A673 (cell line): ENCODE measurements at regions not wholly inside any gene's neighbourhood (a gene's known extent, or its start where the extent isn't known, plus 50 kb on each side); places are given as distances from the start of the nearest gene placed in this dataset.
"Not testable (repeated sequence)": the region's sequence is repeated elsewhere in the genome, so short reads cannot be mapped to it uniquely, and the experiment has no call there.

Experiments
- BruUV-seq: library from RNA; stranded (reverse); fragments of 400-500 nt; replicated peaks from 2 replicates; lab custom pipeline; 2021; lab: Mats Ljungman, UMichigan
- CTCF ChIA-PET: fragments of 300-600 bp; sonication (Branson Sonifier 250); formaldehyde crosslinking; loops from one replicate; lab custom pipeline; 2022; ENCODE audit warnings: antibody characterized with exemption; lab: Charles Lee
- POLR2A ChIA-PET: fragments of 300-600 bp; sonication (Branson Sonifier 250); formaldehyde crosslinking; loops from one replicate; lab custom pipeline; 2022; ENCODE audit warnings: antibody characterized with exemption; ENCODE audit not compliant: low non-redundant PET; lab: Charles Lee
- DNase-seq: peaks from one replicate; pipeline ENCODE4 v3.0.0-alpha.2; 2015; ENCODE audit warnings: low spot score
- H3K27ac ChIP-seq: fragments of 200-600 bp; sonication (generic); 2 replicates; pipeline ENCODE4 v1.5.1; 2016; ENCODE audit warnings: mixed run types, low read depth, mild to moderate bottlenecking, mixed read lengths, antibody characterized with exemption, low read length; ENCODE audit not compliant: poor library complexity, severe bottlenecking
- H3K27me3 ChIP-seq: fragments of 200-600 bp; sonication (generic); replicated peaks from 2 replicates; pipeline ENCODE4 v1.6.1; 2017; ENCODE audit warnings: mixed run types, low read depth, mild to moderate bottlenecking, mixed read lengths, antibody characterized with exemption, low read length; ENCODE audit not compliant: insufficient read depth, poor library complexity
- H3K36me3 ChIP-seq: fragments of 200-600 bp; sonication (generic); 2 replicates; pipeline ENCODE4 v1.6.1; 2016; ENCODE audit warnings: mixed run types, mild to moderate bottlenecking, mixed read lengths, antibody characterized with exemption, low read length; ENCODE audit not compliant: insufficient read depth, poor library complexity, severe bottlenecking
- H3K4me1 ChIP-seq: fragments of 200-600 bp; sonication (generic); 2 replicates; pipeline ENCODE4 v1.6.1; 2017; ENCODE audit warnings: mixed run types, mild to moderate bottlenecking, mixed read lengths, antibody characterized with exemption, low read length; ENCODE audit not compliant: insufficient read depth, poor library complexity, severe bottlenecking
- H3K4me3 ChIP-seq: fragments of 200-600 bp; sonication (generic); 2 replicates; pipeline ENCODE4 v1.5.1; 2016; ENCODE audit warnings: low read depth, mixed run types, mild to moderate bottlenecking, mixed read lengths, low read length; ENCODE audit not compliant: poor library complexity, severe bottlenecking
- H3K9me3 ChIP-seq: fragments of 200-600 bp; sonication (generic); 2 replicates; pipeline ENCODE4 v1.6.1; 2016; ENCODE audit warnings: mixed run types, low read depth, mild to moderate bottlenecking, mixed read lengths, antibody characterized with exemption, low read length; ENCODE audit not compliant: poor library complexity, severe bottlenecking
- CTCF ChIP-seq: fragments of 300-800, 200-600 bp; sonication (generic); conservative IDR thresholded peaks from 2 replicates; pipeline ENCODE4 v1.5.1; 2017; ENCODE audit warnings: low read depth, mild to moderate bottlenecking, antibody characterized with exemption, low read length, moderate library complexity, mixed read lengths
- EZH2 ChIP-seq: fragments of 200-600 bp; sonication (generic); IDR thresholded peaks from 2 replicates; pipeline ENCODE4 v1.6.1; 2017; ENCODE audit warnings: borderline replicate concordance, low read depth, mild to moderate bottlenecking, mixed read lengths, antibody characterized with exemption, low read length; ENCODE audit not compliant: poor library complexity, severe bottlenecking
- intact Hi-C: fragments of 100-400 bp; cut with micrococcal nuclease; formaldehyde crosslinking; loops from one replicate; pipeline ENCODE4 v1.10.0; 2022; ENCODE audit not compliant: unreplicated experiment

GRCh38 chrX:52576474-52576873 lies 59.6 kb upstream of the XAGE1B start:
- CTCF ChIA-PET = no interaction called here
- POLR2A ChIA-PET = no interaction called here
- H3K36me3 ChIP-seq = no peaks in the 10 kb centered on the region
- H3K4me1 ChIP-seq = no peaks in the 10 kb centered on the region
- no peak for DNase-seq
- BruUV-seq = no TSS peak
- TF ChIP-seq CTCF (no peak), EZH2 (no peak)
- H3K4me3 ChIP-seq = no peak overlapping the region
- no peak overlapping the region for H3K27ac ChIP-seq
- intact Hi-C loops = no loop called here
- no peaks in the 10 kb centered on the region for H3K27me3 ChIP-seq
- no peaks in the 10 kb centered on the region for H3K9me3 ChIP-seq

GRCh38 chrX:52574416-52575275 lies 57.8 kb upstream of the XAGE1B start:
- Histone ChIP-seq H3K4me1 (no peaks in the 10 kb centered on the region), H3K36me3 (no peaks in the 10 kb centered on the region), H3K9me3 (no peaks in the 10 kb centered on the region), H3K4me3 (no peak overlapping the region), H3K27ac (peak overlapping the region; percentile 23), H3K27me3 (no peaks in the 10 kb centered on the region)
- POLR2A ChIA-PET = no interaction called here
- BruUV-seq = no TSS peak
- DNase-seq = peak; percentile 90
- TF ChIP-seq EZH2 (no peak), CTCF (peak; percentile 87)
- intact Hi-C loops = no loop called here
- CTCF ChIA-PET = no interaction called here

- DNase-seq, POLR2A ChIA-PET, BruUV-seq, CTCF ChIA-PET, H3K9me3 ChIP-seq, H3K4me1 ChIP-seq, H3K36me3 ChIP-seq, H3K4me3 ChIP-seq, H3K27me3 ChIP-seq, H3K27ac ChIP-seq, intact Hi-C loops: not testable (repeated sequence)
Observed at GRCh38 chrX:52568146-52568545, 51.3 kb upstream of the XAGE1B start.
